Smooth muscle cell (in vitro differentiated cells): ENCODE measurements at regions not wholly inside any gene's neighbourhood (a gene's known extent, or its start where the extent isn't known, plus 50 kb on each side); places are given as distances from the start of the nearest gene placed in this dataset.

ENCODE experiments used
- DNase-seq: peaks from one replicate; lab custom pipeline; 2025; ENCODE audit not compliant: unreplicated experiment; lab: John Stamatoyannopoulos, UW
- H2AFZ ChIP-seq: fragments of 200-600 bp; sonication (generic); 2 replicates; pipeline ENCODE4 v1.6.0; 2016; ENCODE audit warnings: antibody characterized with exemption, low read depth, mild to moderate bottlenecking
- H3F3A ChIP-seq: fragments of 200-600 bp; sonication (generic); 2 replicates; pipeline ENCODE4 v1.6.0; 2017; ENCODE audit warnings: antibody characterized with exemption, low read depth
- H3K27ac ChIP-seq: fragments of 200-600 bp; sonication (generic); 2 replicates; pipeline ENCODE4 v1.5.1; 2016; ENCODE audit warnings: low read depth, mild to moderate bottlenecking
- H3K27me3 ChIP-seq: fragments of 200-600 bp; sonication (generic); 2 replicates; pipeline ENCODE4 v1.6.1; 2016; ENCODE audit warnings: low read depth, mild to moderate bottlenecking
- H3K36me3 ChIP-seq: fragments of 200-600 bp; sonication (generic); 2 replicates; pipeline ENCODE4 v1.5.1; 2016; ENCODE audit warnings: low read depth
- H3K4me1 ChIP-seq: fragments of 200-600 bp; sonication (generic); 2 replicates; pipeline ENCODE4 v1.5.1; 2016; ENCODE audit warnings: low read depth
- H3K4me2 ChIP-seq: fragments of 200-600 bp; sonication (generic); 2 replicates; pipeline ENCODE4 v1.6.0; 2016; ENCODE audit warnings: mild to moderate bottlenecking
- H3K4me3 ChIP-seq: fragments of 200-600 bp; sonication (generic); 2 replicates; pipeline ENCODE4 v1.5.1; 2016; ENCODE audit warnings: mild to moderate bottlenecking
- H3K79me2 ChIP-seq: fragments of 200-600 bp; sonication (generic); 2 replicates; pipeline ENCODE4 v1.6.0; 2016; ENCODE audit warnings: low read depth, mild to moderate bottlenecking
- H3K9ac ChIP-seq: fragments of 200-600 bp; sonication (generic); 2 replicates; pipeline ENCODE4 v1.6.0; 2016; ENCODE audit warnings: low read depth
- H3K9me3 ChIP-seq: fragments of 200-600 bp; sonication (generic); replicated peaks from 2 replicates; pipeline ENCODE4 v1.5.1; 2016; ENCODE audit warnings: low read depth
- H4K20me1 ChIP-seq: fragments of 200-600 bp; sonication (generic); 2 replicates; pipeline ENCODE4 v1.6.0; 2016; ENCODE audit warnings: low read depth
- WGBS: methylation state at CpG from one replicate; pipeline ENCODE4 v1.1.7; 2016; ENCODE audit warnings: low lambda C conversion rate; 5-methylcytosine and 5-hydroxymethylcytosine counted together
- TF ChIP-seq, protein P1 (sequence below): fragments of 200-600 bp; sonication (generic); IDR thresholded peaks from 2 replicates; pipeline ENCODE4 v1.5.1; 2017; ENCODE audit warnings: borderline replicate concordance, mild to moderate bottlenecking, antibody characterized with exemption; ENCODE audit not compliant: insufficient read depth, poor library complexity, severe bottlenecking

- H3K79me2 ChIP-seq, result no peaks in the 10 kb centered on the region
- no peak overlapping the region for H3K4me2 ChIP-seq
- TF ChIP-seq, protein P1, sequence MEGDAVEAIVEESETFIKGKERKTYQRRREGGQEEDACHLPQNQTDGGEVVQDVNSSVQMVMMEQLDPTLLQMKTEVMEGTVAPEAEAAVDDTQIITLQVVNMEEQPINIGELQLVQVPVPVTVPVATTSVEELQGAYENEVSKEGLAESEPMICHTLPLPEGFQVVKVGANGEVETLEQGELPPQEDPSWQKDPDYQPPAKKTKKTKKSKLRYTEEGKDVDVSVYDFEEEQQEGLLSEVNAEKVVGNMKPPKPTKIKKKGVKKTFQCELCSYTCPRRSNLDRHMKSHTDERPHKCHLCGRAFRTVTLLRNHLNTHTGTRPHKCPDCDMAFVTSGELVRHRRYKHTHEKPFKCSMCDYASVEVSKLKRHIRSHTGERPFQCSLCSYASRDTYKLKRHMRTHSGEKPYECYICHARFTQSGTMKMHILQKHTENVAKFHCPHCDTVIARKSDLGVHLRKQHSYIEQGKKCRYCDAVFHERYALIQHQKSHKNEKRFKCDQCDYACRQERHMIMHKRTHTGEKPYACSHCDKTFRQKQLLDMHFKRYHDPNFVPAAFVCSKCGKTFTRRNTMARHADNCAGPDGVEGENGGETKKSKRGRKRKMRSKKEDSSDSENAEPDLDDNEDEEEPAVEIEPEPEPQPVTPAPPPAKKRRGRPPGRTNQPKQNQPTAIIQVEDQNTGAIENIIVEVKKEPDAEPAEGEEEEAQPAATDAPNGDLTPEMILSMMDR, result no peak
- no peaks in the 10 kb centered on the region for H3K9me3 ChIP-seq
- no peaks in the 10 kb centered on the region for H3K36me3 ChIP-seq
- no peaks in the 10 kb centered on the region for H4K20me1 ChIP-seq
- no peak overlapping the region for H3K27ac ChIP-seq
- H3K27me3 ChIP-seq, result no peaks in the 10 kb centered on the region
- no peak overlapping the region for H3K9ac ChIP-seq
- WGBS, result 69% methylated on average over 2 of the region's 2 CpGs
- H2AFZ ChIP-seq, result no peak overlapping the region
- no peak overlapping the region for H3K4me3 ChIP-seq
- H3F3A ChIP-seq, result no peaks in the 10 kb centered on the region
- DNase-seq, result no peak
- no peaks in the 10 kb centered on the region for H3K4me1 ChIP-seq
Measured at GRCh38 chr14:22382955-22383354, 206.1 kb downstream of the DAD1 start.

DNA sequence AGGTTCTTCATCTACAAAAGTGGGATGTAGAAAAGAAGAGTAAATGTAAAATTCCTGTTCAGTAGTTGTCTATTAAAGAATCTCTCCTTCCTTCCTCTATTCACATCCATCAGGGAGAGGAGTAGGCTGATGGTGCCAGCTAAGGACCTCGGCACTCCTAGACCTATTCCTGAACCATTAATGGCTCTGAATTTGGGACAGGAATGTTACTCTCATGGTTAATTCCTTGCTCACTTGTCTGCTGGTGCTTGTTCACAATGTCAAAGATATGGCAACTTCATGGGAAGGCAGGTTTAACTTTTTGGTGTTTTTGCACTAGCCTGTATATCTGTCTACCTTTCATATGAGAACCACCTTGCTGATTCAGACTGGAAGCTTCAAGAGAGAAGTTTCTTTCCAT, 206.6 kb downstream of the DAD1 start:
- no peaks in the 10 kb centered on the region for H3K4me1 ChIP-seq
- no peaks in the 10 kb centered on the region for H3K36me3 ChIP-seq
- H3K4me3 ChIP-seq, result no peak overlapping the region
- H3K27me3 ChIP-seq, result peaks cover 3% of the 10 kb centered on the region
- TF ChIP-seq, protein P1, result no peak
- no peaks in the 10 kb centered on the region for H3K79me2 ChIP-seq
- no peak overlapping the region for H3K9ac ChIP-seq
- H3K4me2 ChIP-seq, result no peak overlapping the region
- H3K27ac ChIP-seq, result no peak overlapping the region
- H3K9me3 ChIP-seq, result no peaks in the 10 kb centered on the region
- H2AFZ ChIP-seq, result no peak overlapping the region
- no peaks in the 10 kb centered on the region for H3F3A ChIP-seq
- no peaks in the 10 kb centered on the region for H4K20me1 ChIP-seq
- 95% methylated on average over 1 of the region's 1 CpG for WGBS
- DNase-seq, result no peak

DNA sequence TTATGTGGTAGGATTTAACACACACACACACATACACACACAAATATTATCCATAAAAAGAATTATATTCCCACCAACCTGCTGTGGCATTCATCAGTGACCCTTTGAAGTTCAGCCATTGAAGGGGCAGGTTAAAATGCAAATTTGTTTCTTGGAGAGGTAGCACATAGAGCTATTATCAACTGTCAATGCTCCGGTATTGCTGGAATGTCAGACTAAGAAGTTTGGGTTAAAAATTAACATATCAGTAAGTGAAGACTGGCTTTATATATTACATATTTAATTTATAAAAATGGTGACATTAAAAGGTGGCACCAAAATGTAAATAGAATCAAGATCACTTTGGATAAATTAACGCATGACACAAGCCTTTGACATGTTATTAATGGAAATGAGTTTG, 207.3 kb downstream of the DAD1 start:
- no peak for DNase-seq
- TF ChIP-seq, protein P1, result no peak
- Histone ChIP-seq H3K4me1 (no peaks in the 10 kb centered on the region), H3K4me3 (no peak overlapping the region), H4K20me1 (no peaks in the 10 kb centered on the region), H3K9me3 (no peaks in the 10 kb centered on the region), H3K9ac (no peak overlapping the region), H3K27me3 (peaks cover 3% of the 10 kb centered on the region), H3K27ac (no peak overlapping the region), H3K36me3 (no peaks in the 10 kb centered on the region), H2AFZ (no peak overlapping the region), H3K4me2 (no peak overlapping the region), H3K79me2 (no peaks in the 10 kb centered on the region), H3F3A (no peaks in the 10 kb centered on the region)
- WGBS, result 79% methylated on average over 2 of the region's 2 CpGs

DNA sequence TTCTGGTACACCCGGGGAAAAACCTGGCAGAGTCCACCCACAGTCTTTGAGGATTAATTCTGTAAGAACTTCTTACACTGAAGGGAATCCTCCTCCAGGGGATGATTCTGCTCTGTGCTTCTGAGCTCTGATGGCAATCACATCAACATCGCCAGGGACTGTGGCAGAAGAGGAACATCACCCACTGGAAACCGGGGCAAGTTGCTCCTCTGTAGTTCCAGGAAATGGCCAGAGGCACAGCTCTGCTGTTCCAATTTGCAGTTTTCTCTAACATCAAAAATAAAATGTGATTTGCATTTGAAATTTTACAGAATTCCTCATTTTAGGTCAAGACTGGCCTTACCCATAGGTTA, 207.6 kb downstream of the DAD1 start:
- Histone ChIP-seq H3F3A (no peaks in the 10 kb centered on the region), H3K36me3 (no peaks in the 10 kb centered on the region), H3K27me3 (peaks cover 3% of the 10 kb centered on the region)

More for the DNA sequence above, 207.6 kb downstream of the DAD1 start:
- Histone ChIP-seq H3K27ac (no peak overlapping the region), H3K4me3 (no peak overlapping the region), H3K4me1 (no peaks in the 10 kb centered on the region), H3K9me3 (no peaks in the 10 kb centered on the region), H3K4me2 (no peak overlapping the region), H3K79me2 (no peaks in the 10 kb centered on the region), H3K9ac (no peak overlapping the region), H4K20me1 (no peaks in the 10 kb centered on the region), H2AFZ (no peak overlapping the region)
- 58% methylated on average over 3 of the region's 3 CpGs for WGBS
- no peak for DNase-seq
- TF ChIP-seq, protein P1, result no peak
